ENCODE measurements at regions not wholly inside any gene's neighbourhood (a gene's known extent, or its start where the extent isn't known, plus 50 kb on each side); places are given as distances from the start of the nearest gene placed in this dataset.

DNA sequence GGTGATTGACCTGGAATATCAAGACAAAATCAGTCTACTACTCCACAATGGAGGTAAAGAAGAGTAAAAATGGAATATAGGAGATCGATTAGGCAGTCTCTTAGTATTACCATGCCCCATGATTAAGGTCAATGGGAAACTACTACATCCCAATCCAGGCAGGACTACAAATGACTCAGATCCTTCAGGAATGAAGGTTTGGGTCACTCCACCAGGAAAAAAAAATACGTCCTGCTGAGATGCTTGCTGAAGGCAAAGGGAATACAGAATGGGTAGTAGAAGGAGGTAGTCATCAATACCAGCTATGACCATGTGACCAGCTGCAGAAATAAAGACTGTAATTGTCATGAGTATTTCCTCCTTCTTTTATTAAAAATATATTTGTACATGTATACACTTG, 103.4 kb upstream of the NPAS2 start:
- DNase-seq (no peak), ATAC-seq (no peak)
- Mint-ChIP-seq H3K4me1 (no peaks in the 10 kb centered on the region), H3K27me3 (ENCODE audit: low read depth in 2 of 2) (peaks cover under 1 to 11% of the 10 kb centered on the region in 2 donors), H3K9me3 (no peaks in the 10 kb centered on the region), H3K4me3 (no peak overlapping the region), H3K27ac (no peak overlapping the region), H3K36me3 (no peaks in the 10 kb centered on the region)
- TF ChIP-seq, protein P1, sequence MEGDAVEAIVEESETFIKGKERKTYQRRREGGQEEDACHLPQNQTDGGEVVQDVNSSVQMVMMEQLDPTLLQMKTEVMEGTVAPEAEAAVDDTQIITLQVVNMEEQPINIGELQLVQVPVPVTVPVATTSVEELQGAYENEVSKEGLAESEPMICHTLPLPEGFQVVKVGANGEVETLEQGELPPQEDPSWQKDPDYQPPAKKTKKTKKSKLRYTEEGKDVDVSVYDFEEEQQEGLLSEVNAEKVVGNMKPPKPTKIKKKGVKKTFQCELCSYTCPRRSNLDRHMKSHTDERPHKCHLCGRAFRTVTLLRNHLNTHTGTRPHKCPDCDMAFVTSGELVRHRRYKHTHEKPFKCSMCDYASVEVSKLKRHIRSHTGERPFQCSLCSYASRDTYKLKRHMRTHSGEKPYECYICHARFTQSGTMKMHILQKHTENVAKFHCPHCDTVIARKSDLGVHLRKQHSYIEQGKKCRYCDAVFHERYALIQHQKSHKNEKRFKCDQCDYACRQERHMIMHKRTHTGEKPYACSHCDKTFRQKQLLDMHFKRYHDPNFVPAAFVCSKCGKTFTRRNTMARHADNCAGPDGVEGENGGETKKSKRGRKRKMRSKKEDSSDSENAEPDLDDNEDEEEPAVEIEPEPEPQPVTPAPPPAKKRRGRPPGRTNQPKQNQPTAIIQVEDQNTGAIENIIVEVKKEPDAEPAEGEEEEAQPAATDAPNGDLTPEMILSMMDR (IDR thresholded peaks at IDR 0.05), result no peak
- Histone ChIP-seq H3K27ac (ENCODE audit: low read length) (no peak overlapping the region), H3K36me3 (ENCODE audit: control insufficient read depth, insufficient read depth, low read length) (no peaks in the 10 kb centered on the region), H3K4me1 (ENCODE audit: control insufficient read depth, insufficient read depth, low read length) (no peaks in the 10 kb centered on the region), H3K9me3 (ENCODE audit: control insufficient read depth, insufficient read depth, low read length) (no peaks in the 10 kb centered on the region), H3K4me3 (ENCODE audit: low read length) (no peak overlapping the region), H3K27me3 (ENCODE audit: control insufficient read depth, insufficient read depth, low read length) (no peaks in the 10 kb centered on the region)
- intact Hi-C loops (cut with micrococcal nuclease), result no loop called here
- 83% methylated on average over 1 of the region's 2 CpGs for WGBS (ENCODE audit: insufficient coverage)

DNA sequence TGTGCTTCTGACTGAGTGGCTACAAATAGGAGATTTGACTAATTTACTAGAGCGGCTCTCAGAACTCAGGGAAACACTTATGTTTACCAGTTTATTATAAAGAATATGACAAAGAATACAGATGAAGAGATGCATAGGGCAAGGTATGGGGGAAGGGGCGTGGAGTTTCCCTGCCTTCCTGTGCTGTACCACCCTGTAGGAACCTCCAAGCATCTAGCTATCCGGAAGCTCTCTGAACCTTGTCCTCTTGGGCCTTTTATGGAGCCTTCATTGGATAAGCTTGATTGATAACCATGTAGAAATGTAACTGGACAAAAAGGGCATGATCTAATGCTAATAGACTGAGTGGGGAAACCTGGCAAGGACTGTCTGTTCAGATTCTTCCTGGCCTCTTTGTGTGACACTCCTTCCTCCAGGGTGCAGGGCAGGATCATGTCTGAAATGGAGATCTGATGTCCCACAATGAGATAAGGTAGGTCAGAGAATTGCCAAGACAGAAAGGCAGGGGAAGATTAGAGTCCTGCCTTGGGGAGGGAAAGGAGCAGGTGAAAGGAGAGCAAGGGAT, 101.8 kb upstream of the NPAS2 start:
- Histone ChIP-seq H3K4me3 (ENCODE audit: low read length) (no peak overlapping the region), H3K4me1 (ENCODE audit: control insufficient read depth, insufficient read depth, low read length) (no peaks in the 10 kb centered on the region), H3K27ac (ENCODE audit: low read length) (no peak overlapping the region), H3K9me3 (ENCODE audit: control insufficient read depth, insufficient read depth, low read length) (no peaks in the 10 kb centered on the region), H3K36me3 (ENCODE audit: control insufficient read depth, insufficient read depth, low read length) (no peaks in the 10 kb centered on the region), H3K27me3 (ENCODE audit: control insufficient read depth, insufficient read depth, low read length) (no peaks in the 10 kb centered on the region)
- no peak overlapping the region for H3K4me3 Mint-ChIP-seq
- 73% methylated on average over 3 of the region's 3 CpGs for WGBS (ENCODE audit: insufficient coverage)
- no peaks in the 10 kb centered on the region for H3K36me3 Mint-ChIP-seq
- H3K4me1 Mint-ChIP-seq, result no peaks in the 10 kb centered on the region
- H3K27ac Mint-ChIP-seq, result no peak overlapping the region
- no peaks in the 10 kb centered on the region for H3K9me3 Mint-ChIP-seq
- DNase-seq, result no peak
- TF ChIP-seq, protein P1 (IDR thresholded peaks at IDR 0.05), result no peak
- intact Hi-C loops (cut with micrococcal nuclease), result no loop called here
- no peak for ATAC-seq
- peaks cover 4 to 9% of the 10 kb centered on the region in 2 donors for H3K27me3 Mint-ChIP-seq (ENCODE audit: low read depth in 2 of 2)

DNA sequence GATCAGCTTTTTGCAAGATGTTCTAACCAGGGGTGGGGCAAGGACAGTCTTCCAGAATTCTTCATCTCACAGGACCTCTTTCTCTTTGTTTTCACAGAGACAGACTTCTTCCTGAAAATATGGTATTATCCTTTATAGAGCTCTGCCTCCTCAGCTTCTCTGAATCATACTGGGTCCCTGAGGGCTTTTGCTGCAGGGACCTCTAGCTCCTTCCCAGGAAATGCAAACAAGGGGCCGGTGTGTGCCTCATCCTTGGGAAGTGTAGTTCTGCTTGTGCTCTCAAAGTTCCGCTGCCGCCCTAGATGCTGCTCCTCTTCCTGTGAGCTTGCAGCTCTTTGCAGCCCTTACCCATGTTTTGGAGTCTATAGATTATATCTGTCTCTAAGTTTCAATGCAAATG, 99.5 kb upstream of the NPAS2 start:
- no peaks in the 10 kb centered on the region for H3K27me3 ChIP-seq (ENCODE audit: control insufficient read depth, insufficient read depth, low read length)
- WGBS (ENCODE audit: insufficient coverage), result 72% methylated on average over 3 of the region's 3 CpGs
- no peaks in the 10 kb centered on the region for H3K4me1 ChIP-seq (ENCODE audit: control insufficient read depth, insufficient read depth, low read length)
- Mint-ChIP-seq H3K9me3 (no peaks in the 10 kb centered on the region), H3K4me1 (no peaks in the 10 kb centered on the region), H3K27ac (no peak overlapping the region), H3K27me3 (ENCODE audit: low read depth in 2 of 2) (peaks cover 10 to 12% of the 10 kb centered on the region in 2 donors), H3K4me3 (no peak overlapping the region), H3K36me3 (no peaks in the 10 kb centered on the region)
- ATAC-seq (no peak), DNase-seq (no peak)
- intact Hi-C loops (cut with micrococcal nuclease), result no loop called here
- no peak overlapping the region for H3K4me3 ChIP-seq (ENCODE audit: low read length)
- H3K27ac ChIP-seq (ENCODE audit: low read length), result no peak overlapping the region
- no peaks in the 10 kb centered on the region for H3K9me3 ChIP-seq (ENCODE audit: control insufficient read depth, insufficient read depth, low read length)
- TF ChIP-seq, protein P1 (IDR thresholded peaks at IDR 0.05), result no peak
- H3K36me3 ChIP-seq (ENCODE audit: control insufficient read depth, insufficient read depth, low read length), result no peaks in the 10 kb centered on the region

DNA sequence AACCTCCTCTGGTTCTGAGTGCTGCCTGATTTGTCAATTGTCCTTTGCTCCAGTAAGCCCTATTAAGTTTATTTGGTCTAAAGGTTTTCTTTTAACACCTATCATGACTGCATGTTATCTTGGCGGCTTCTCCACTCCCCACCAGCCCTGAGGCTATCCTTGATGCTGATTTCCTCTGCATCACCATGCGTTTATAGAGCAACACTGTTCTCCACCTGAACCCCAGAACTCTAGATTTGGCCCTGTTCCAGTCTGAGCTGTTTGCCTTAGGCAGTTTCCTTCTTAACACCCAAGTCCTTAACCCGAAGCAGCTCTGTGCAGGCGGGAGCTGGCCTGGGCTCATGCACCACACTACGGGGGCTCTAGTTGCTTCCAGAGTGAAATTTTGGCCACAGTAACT, 98.2 kb upstream of the NPAS2 start:
- no peak for DNase-seq
- H3K27me3 ChIP-seq (ENCODE audit: control insufficient read depth, insufficient read depth, low read length), result no peaks in the 10 kb centered on the region
- Mint-ChIP-seq H3K4me1 (no peaks in the 10 kb centered on the region), H3K4me3 (no peak overlapping the region), H3K27me3 (ENCODE audit: low read depth in 2 of 2) (peaks cover 12 to 21% of the 10 kb centered on the region in 2 donors), H3K9me3 (no peaks in the 10 kb centered on the region), H3K36me3 (no peaks in the 10 kb centered on the region), H3K27ac (no peak overlapping the region)
- TF ChIP-seq, protein P1 (IDR thresholded peaks at IDR 0.05), result no peak
- H3K36me3 ChIP-seq (ENCODE audit: control insufficient read depth, insufficient read depth, low read length), result no peaks in the 10 kb centered on the region
- H3K4me1 ChIP-seq (ENCODE audit: control insufficient read depth, insufficient read depth, low read length), result no peaks in the 10 kb centered on the region
- intact Hi-C loops (cut with micrococcal nuclease), result no loop called here
- no peak for ATAC-seq
- no peak overlapping the region for H3K27ac ChIP-seq (ENCODE audit: low read length)
- 92% methylated on average over 5 of the region's 5 CpGs for WGBS (ENCODE audit: insufficient coverage)
- H3K9me3 ChIP-seq (ENCODE audit: control insufficient read depth, insufficient read depth, low read length), result no peaks in the 10 kb centered on the region
- no peak overlapping the region for H3K4me3 ChIP-seq (ENCODE audit: low read length)
